PC-3 (cell line): ENCODE measurements at regions not wholly inside any gene's neighbourhood (a gene's known extent, or its start where the extent isn't known, plus 50 kb on each side); places are given as distances from the start of the nearest gene placed in this dataset.

Source experiments
- ATAC-seq: fragments of 200-7000 bp; cut with Tn5 transposase; 2 replicates; pipeline ENCODE4 v1.9.1; 2020; ENCODE audit warnings: mild to moderate bottlenecking, moderate library complexity
- BruUV-seq: library from RNA; stranded (reverse); fragments of 400-500 nt; replicated peaks from 2 replicates; lab custom pipeline; 2021; lab: Mats Ljungman, UMichigan
- CTCF ChIA-PET: fragments of 300-600 bp; sonication (Branson Sonifier 250); formaldehyde crosslinking; loops from one replicate; lab custom pipeline; 2022; ENCODE audit warnings: antibody characterized with exemption; lab: Charles Lee
- POLR2A ChIA-PET: fragments of 300-600 bp; sonication (Branson Sonifier 250); formaldehyde crosslinking; loops from one replicate; lab custom pipeline; 2022; ENCODE audit warnings: antibody characterized with exemption; ENCODE audit not compliant: unreplicated experiment; lab: Charles Lee
- DNase-seq: peaks from one replicate; pipeline ENCODE4 v3.0.0-alpha.2; 2015
- H2AFZ ChIP-seq: fragments of 300-600 bp; sonication (generic); 2 replicates; pipeline ENCODE4 v1.6.0; 2016; ENCODE audit warnings: antibody characterized with exemption, low read length
- H3F3A ChIP-seq: fragments of 300-600 bp; sonication (generic); one replicate; pipeline ENCODE4 v1.6.0; 2017; ENCODE audit warnings: antibody characterized with exemption, low read length, control low read depth, mild to moderate bottlenecking; ENCODE audit not compliant: unreplicated experiment
- H3K27ac ChIP-seq: fragments of 300-600 bp; sonication (generic); 2 replicates; pipeline ENCODE4 v1.5.1; 2016; ENCODE audit warnings: mild to moderate bottlenecking, low read length
- H3K27me3 ChIP-seq: fragments of 300-600 bp; sonication (generic); 2 replicates; pipeline ENCODE4 v1.6.1; 2016; ENCODE audit warnings: low read length, mixed read lengths
- H3K36me3 ChIP-seq: fragments of 300-600 bp; sonication (generic); 2 replicates; pipeline ENCODE4 v1.6.1; 2016; ENCODE audit warnings: low read depth, mixed run types, low read length, mixed read lengths
- H3K4me1 ChIP-seq: fragments of 300-600 bp; sonication (generic); 2 replicates; pipeline ENCODE4 v1.5.1; 2016; ENCODE audit warnings: low read length; ENCODE audit not compliant: insufficient read depth
- H3K4me2 ChIP-seq: fragments of 300-600 bp; sonication (generic); 2 replicates; pipeline ENCODE4 v1.6.0; 2016; ENCODE audit warnings: low read length
- H3K4me3 ChIP-seq: fragments of 300-600 bp; sonication (generic); 2 replicates; pipeline ENCODE4 v1.5.1; 2016; ENCODE audit warnings: mild to moderate bottlenecking, low read length, mixed read lengths
- H3K79me2 ChIP-seq: fragments of 300-600 bp; sonication (generic); 2 replicates; pipeline ENCODE4 v1.6.1; 2017; ENCODE audit warnings: low read length, mixed read lengths
- H3K9ac ChIP-seq: fragments of 300-600 bp; sonication (generic); 2 replicates; pipeline ENCODE4 v1.6.0; 2016; ENCODE audit warnings: mild to moderate bottlenecking, low read length
- H3K9me2 ChIP-seq: fragments of 300-600 bp; sonication (generic); replicated peaks from 2 replicates; pipeline ENCODE4 v1.6.1; 2016; ENCODE audit warnings: mixed run types, low read length, mixed read lengths
- H3K9me3 ChIP-seq: fragments of 300-600 bp; sonication (generic); 2 replicates; pipeline ENCODE4 v1.6.1; 2016; ENCODE audit warnings: low read length, mixed read lengths
- H4K20me1 ChIP-seq: fragments of 300-600 bp; sonication (generic); 2 replicates; pipeline ENCODE4 v1.6.1; 2016; ENCODE audit warnings: low read length, mixed read lengths
- CTCF ChIP-seq: fragments of 300-600 bp; sonication (generic); conservative IDR thresholded peaks from 2 replicates; pipeline ENCODE4 v1.5.1; 2017; ENCODE audit warnings: antibody characterized with exemption, low read depth, mild to moderate bottlenecking, low read length
- EZH2 ChIP-seq: fragments of 300-600 bp; sonication (generic); IDR thresholded peaks from one replicate; pipeline ENCODE4 v1.6.1; 2017; ENCODE audit warnings: antibody characterized with exemption, mild to moderate bottlenecking, low read length; ENCODE audit not compliant: unreplicated experiment
- EZH2phosphoT487 ChIP-seq: fragments of 300-600 bp; sonication (generic); IDR thresholded peaks from 2 replicates; pipeline ENCODE4 v1.6.1; 2018; ENCODE audit warnings: mild to moderate bottlenecking, antibody characterized with exemption, low read length, borderline replicate concordance
- intact Hi-C: fragments of 100-400 bp; cut with micrococcal nuclease; formaldehyde crosslinking; loops from 2 replicates; pipeline ENCODE4 v1.9.0; 2023

GRCh38 chr20:55777641-55778040, 227.7 kb downstream of the CBLN4 start:
- Histone ChIP-seq H4K20me1 (no peaks in the 10 kb centered on the region), H3K27ac (no peak overlapping the region), H3K9me2 (no peaks in the 10 kb centered on the region), H3K9me3 (peaks cover 24% of the 10 kb centered on the region; the same call in 1 of the 2 replicates), H3K4me1 (no peaks in the 10 kb centered on the region), H3K79me2 (no peaks in the 10 kb centered on the region), H3K4me3 (no peak overlapping the region), H2AFZ (no peak overlapping the region), H3K4me2 (no peak overlapping the region), H3K9ac (no peak overlapping the region), H3F3A (no peaks in the 10 kb centered on the region), H3K36me3 (no peaks in the 10 kb centered on the region), H3K27me3 (no peaks in the 10 kb centered on the region)
- DNase-seq (no peak), ATAC-seq (no peak)
- ChIA-PET CTCF (no interaction called here), POLR2A (no interaction called here)
- no peak for TF ChIP-seq EZH2
- no peak for TF ChIP-seq EZH2phosphoT487
- no peak for TF ChIP-seq CTCF
- no TSS peak for BruUV-seq
- intact Hi-C loops = no loop called here

- ChIA-PET CTCF (no interaction called here), POLR2A (no interaction called here)
- Histone ChIP-seq H3K27ac (no peak overlapping the region), H3K4me1 (no peaks in the 10 kb centered on the region), H3K9me2 (no peaks in the 10 kb centered on the region), H3F3A (no peaks in the 10 kb centered on the region), H3K79me2 (no peaks in the 10 kb centered on the region), H3K36me3 (no peaks in the 10 kb centered on the region), H2AFZ (no peak overlapping the region), H3K27me3 (no peaks in the 10 kb centered on the region), H3K9ac (no peak overlapping the region), H3K4me2 (no peak overlapping the region), H3K4me3 (no peak overlapping the region), H4K20me1 (no peaks in the 10 kb centered on the region), H3K9me3 (peaks cover 17% of the 10 kb centered on the region; the same call in 1 of the 2 replicates)
- intact Hi-C loops = no loop called here
- DNase-seq = no peak
- BruUV-seq = no TSS peak
- TF ChIP-seq EZH2 = no peak
- TF ChIP-seq CTCF = no peak
- TF ChIP-seq EZH2phosphoT487 = no peak
- ATAC-seq = no peak
Measured at GRCh38 chr20:55776176-55776575, 229.1 kb downstream of the CBLN4 start.

- Histone ChIP-seq H3K9me3 (peaks cover 17% of the 10 kb centered on the region; the same call in 1 of the 2 replicates), H3K27ac (no peak overlapping the region), H3K36me3 (no peaks in the 10 kb centered on the region), H3F3A (no peaks in the 10 kb centered on the region), H2AFZ (no peak overlapping the region), H3K9ac (no peak overlapping the region), H3K9me2 (no peaks in the 10 kb centered on the region), H3K27me3 (no peaks in the 10 kb centered on the region), H3K4me3 (no peak overlapping the region), H4K20me1 (no peaks in the 10 kb centered on the region), H3K4me2 (no peak overlapping the region), H3K79me2 (no peaks in the 10 kb centered on the region), H3K4me1 (no peaks in the 10 kb centered on the region)
- ChIA-PET POLR2A (no interaction called here), CTCF (no interaction called here)
- ATAC-seq (no peak), DNase-seq (no peak)
- intact Hi-C loops = no loop called here
- TF ChIP-seq CTCF (no peak), EZH2phosphoT487 (no peak), EZH2 (no peak)
- BruUV-seq = no TSS peak
Measured at GRCh38 chr20:55774628-55775027, 230.7 kb downstream of the CBLN4 start.
